Left renal pelvis (tissue), 4 donors: ENCODE measurements at regions not wholly inside any gene's neighbourhood (a gene's known extent, or its start where the extent isn't known, plus 50 kb on each side); places are given as distances from the start of the nearest gene placed in this dataset.

Experiments used
- DNase-seq, 4 donors: peaks; one replicate each; pipeline ENCODE4 v3.0.0-alpha.2; 2013; ENCODE audit warnings: low read depth in 4 of 4, low spot score in 3 of 4

DNA sequence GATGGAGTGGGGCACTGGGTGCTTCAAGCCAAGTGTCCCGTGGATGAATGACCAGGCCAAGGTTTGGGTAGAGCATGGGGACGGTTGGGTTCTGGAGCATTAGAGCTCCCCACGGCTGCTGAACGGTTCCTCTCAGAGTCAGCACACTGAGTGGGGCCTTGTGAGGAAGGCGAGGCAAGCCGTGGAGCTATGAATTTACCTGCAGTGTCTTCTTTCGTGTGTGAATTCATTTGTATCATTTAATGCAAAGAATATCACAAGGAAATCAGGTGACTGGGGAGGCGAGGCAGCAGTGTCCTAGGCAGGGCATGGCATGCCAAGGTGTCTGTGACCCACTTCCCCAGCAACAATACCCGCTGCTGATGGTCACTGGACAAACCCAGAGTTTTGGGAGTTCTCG is 343.5 kb upstream of the B3GAT1 start:
- no peak for DNase-seq

DNA sequence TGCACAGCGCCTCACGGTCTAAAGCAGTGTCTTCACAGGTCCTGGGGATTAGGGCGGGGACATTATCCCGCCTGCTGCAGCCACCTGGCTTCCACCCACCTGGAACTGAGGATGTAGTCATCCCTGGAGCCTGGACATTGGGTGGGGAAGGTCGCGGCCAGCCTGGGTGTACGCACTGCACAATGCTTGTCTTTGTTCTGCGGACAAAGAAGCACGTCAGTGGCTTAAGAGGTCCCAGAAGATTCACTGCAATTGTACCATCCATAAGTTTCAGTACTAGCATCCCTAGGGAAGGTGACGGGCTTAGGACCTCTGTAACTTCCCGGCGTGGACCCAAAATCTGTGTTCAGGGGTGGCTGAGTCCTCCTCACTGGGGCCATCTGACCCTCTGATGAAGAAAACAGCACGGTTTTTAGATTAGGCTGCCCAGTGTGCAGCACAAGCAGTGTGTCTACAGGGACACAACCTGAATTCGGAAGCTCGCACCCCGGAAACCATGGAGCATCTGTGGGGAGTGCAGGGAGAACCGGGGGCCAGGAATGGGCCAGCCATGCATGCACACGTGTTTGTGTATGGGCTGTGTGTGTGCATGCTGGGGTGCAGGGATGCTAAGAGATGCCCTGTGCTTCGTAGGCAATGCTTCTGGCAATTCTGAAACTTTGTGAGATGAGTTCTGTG is 342.6 kb upstream of the B3GAT1 start:
- DNase-seq: no peak

- no peak for DNase-seq
These were observed 341.9 kb upstream of the B3GAT1 start for GRCh38 chr11:134753771-134754520.

DNA sequence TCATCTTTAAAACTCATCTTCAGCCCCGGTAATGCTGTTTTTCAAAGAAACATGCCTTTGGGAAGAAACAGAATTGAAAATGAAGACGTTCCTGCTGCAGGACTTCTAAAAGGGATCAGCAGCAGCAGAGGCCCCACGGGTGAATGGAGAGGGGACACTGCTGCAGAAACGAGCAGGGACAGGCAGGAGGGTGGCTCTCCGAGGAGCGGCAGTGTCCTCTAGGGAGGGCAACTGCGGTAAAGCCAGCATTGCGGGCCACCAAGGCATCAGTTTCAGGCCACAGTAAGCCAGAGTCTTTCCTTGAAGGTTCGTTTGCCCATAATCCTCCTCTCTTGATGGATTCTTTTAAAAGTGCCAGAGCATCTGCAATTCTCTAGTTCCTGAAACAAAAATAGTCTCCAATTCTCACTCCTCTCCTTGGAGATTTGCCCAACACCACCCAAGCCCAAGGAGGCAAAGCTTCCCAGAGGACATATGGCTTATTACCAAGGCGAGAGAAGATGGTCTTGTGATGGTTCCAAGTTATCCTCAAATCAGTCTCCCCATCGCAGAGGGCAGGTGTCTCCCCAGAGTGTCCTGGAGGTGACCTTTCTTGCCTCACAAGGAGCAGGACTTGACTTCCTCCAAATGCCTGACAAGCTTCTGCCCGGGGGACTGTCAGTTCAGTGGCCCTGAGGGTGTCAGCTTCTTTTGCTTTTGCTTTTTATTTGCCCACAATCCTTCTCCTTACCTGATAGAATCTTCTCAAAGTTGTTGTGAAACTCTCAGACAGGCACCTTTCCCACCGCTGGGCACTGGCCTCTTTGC is 341.1 kb upstream of the B3GAT1 start:
- DNase-seq: no peak

GRCh38 chr11:134752526-134752925 is 340.5 kb upstream of the B3GAT1 start:
- no peak for DNase-seq

DNA sequence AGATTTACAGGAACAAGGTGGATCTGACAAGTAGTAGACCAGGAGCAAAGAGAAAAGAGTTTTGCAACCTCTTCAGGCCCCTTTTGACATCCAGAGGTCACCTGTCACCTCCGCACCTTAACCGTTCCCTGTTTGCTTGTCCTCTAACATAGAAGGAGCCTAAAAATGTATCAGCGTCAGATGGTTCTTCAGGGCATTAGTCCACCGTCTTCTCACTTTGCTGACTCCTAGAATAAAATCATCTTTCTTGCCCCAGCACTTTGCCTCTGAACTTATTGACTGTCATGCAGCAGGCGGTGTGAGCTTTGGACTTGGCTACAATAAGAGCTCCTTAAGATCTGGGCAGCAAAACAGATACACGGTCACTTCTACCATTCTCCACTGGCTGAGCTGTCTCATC is 339.7 kb upstream of the B3GAT1 start:
- DNase-seq: no peak

DNA sequence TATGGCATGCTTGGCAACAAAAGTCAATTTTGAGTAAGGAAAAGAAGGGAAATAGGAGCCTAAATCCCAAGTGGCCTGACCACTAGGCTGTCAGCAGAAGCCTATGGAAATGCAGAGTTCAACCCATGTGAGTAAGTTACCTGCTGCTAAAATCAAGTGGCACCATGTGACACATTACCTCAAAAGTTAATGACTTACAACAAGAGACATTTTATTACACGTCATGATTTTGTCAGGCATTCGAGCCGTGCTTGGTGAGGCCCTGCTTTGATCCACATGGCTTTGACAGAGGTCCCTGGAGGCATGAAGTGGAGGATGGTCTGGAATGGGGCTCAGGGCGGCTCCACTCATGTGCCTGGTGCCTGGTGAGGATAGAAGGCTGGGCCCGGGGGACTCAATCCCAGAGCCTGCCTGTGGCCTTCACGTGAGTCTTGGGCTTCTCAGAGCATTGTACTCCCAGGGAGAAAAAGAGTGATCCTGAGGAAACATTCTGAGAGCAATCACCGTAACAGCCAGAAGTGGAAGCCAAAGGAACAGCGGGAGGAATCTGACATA is 339.1 kb upstream of the B3GAT1 start:
- no peak for DNase-seq

- DNase-seq: no peak
These were observed 338.6 kb upstream of the B3GAT1 start for GRCh38 chr11:134750619-134751018.

- no peak for DNase-seq
These were observed 337.2 kb upstream of the B3GAT1 start for GRCh38 chr11:134749040-134749839.

- no peak for DNase-seq
These were observed 334.6 kb upstream of the B3GAT1 start for GRCh38 chr11:134746609-134747008.

DNA sequence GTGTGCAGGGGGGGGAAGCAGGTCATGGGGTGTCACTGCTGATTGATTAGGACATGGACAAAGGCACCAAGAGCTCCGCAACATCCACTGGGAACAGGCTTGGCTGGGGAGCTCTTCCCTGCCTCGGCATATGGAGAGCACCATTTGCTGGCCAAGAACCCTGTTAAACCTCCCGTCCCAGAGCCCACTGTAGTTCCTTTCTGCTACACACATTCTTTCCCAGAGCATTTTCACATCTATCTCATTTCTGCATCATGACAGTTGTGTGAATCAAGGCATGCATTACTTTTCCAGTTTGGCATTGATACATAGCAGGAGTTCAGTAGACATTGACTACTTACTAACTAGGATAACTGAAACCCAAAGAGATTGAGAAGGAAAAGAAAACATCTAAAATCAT is 333.4 kb upstream of the B3GAT1 start:
- DNase-seq: no peak

DNA sequence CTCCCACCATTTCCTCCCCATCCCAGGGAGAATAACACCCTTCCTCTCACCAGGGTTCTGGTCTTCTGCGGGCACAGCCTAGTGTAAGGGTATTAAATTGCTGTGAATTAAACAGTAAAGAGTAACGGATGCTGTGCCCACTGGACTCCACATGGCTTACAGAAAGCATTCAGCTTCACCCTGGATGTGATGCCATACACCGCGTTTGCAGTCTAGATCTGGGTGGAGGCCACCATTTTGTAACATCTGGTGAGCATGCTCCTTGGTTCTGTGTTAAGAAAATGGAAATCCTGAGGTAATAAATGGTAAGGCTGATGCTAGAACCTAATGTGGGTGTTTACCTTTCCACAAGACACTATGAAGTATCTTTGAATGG is 331.8 kb upstream of the B3GAT1 start:
- DNase-seq: no peak

DNA sequence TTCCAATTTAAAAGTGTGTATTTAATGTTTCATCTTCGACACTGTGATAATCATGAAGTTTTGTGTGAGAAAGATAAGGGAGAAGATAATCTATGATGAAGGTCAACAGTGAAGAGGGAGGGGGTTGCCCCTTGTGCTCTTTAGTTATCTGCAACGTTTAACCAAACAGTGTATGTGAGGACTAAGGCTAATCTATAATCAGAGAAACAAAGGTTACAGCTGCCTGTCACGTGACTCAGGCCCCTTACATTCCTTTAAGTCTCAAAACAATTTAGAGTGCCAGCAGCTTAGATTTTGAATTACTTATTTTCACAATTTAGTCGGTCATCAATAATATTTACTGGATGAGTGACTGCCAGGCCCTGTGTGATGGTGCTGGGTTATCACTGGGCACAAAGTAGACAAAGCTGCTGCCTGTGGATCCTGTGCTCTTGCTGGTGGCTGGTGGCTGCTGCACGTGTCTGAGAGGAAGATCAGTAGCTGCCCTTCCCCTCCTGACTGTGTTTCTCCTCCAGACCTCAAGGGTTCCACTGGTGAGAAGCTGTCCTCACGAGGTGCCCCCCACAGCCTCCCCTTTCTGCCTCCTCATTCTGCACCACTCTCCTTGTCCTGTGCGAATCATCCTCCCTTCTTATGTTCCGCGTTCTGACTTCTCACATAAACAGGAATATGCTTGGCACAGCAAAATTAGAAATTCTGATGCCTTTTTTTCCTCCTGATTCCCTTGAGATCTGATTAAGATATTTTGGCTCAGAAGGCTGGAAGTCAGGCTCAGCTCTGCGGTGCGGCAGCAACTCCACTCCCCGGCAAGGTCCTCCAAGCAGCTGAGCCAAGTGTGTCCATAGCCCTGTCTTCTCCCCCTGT is 331.1 kb upstream of the B3GAT1 start:
- DNase-seq: no peak

DNA sequence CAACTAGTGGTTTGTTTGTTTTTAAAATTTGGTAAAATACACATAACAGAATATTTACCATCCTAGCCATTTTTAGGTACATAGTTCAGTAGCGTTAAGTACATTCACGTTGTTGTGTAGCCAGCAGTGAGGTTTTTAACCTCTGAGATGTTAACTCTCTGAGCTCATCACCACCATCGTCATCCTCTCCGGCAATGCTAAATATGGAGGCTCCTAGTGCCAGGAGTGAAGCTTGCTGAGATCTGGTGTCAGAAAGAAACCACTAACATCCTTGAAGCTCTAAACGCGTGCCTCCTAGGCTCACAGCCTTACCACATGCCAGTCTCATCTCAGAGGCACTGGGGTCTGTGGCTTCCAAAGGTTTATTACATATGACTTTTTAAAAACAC is 330.2 kb upstream of the B3GAT1 start:
- DNase-seq: no peak

DNA sequence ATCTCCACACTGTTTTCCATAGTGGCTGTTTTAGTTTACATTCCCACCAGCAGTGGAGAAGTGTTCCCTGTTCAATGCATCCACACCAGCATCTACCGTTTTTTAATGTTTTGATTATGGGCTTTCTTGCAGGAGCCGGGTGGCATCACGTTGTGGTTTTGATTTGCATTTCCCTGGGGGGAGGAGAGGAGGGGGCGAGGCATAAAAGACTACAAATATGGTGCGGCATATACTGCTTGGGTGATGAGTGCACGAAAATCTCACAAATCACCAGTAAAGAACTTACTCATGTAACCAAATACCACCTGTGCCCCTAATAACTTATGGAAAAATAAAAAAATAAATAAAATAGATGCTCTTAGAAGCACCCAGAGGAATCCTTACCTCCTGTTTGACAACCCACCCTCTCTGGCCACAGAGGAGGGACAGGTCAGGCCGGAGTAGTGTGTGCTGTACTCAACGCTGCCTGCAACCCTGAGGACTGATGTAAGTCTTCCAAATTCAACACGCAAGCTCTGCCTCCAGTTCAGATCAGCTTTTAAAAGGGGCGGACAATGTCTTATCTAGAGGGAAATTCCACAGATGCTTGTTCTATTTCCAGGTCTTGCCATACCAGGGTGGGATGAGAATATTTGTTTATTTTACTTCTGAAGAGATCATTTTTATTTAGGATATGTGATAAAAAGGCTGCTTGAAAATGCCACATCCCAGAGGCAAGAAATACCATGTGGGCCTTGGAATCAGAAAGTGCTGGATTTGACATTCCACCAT is 329.6 kb upstream of the B3GAT1 start:
- DNase-seq: no peak

- no peak for DNase-seq
These were observed 328.7 kb upstream of the B3GAT1 start for GRCh38 chr11:134740590-134741261.

- DNase-seq: no peak
These were observed 327.1 kb upstream of the B3GAT1 start for GRCh38 chr11:134739136-134739535.

GRCh38 chr11:134738581-134738980 is 326.5 kb upstream of the B3GAT1 start:
- DNase-seq: no peak
